HS-27A (cell line): ENCODE measurements at regions not wholly inside any gene's neighbourhood (a gene's known extent, or its start where the extent isn't known, plus 50 kb on each side); places are given as distances from the start of the nearest gene placed in this dataset.
"Not testable (repeated sequence)": the region's sequence is repeated elsewhere in the genome, so short reads cannot be mapped to it uniquely, and the experiment has no call there.

Source experiments
- DNase-seq: peaks from one replicate; pipeline ENCODE4 v3.0.0-alpha.2; 2012; ENCODE audit warnings: low read depth, missing footprints

DNA sequence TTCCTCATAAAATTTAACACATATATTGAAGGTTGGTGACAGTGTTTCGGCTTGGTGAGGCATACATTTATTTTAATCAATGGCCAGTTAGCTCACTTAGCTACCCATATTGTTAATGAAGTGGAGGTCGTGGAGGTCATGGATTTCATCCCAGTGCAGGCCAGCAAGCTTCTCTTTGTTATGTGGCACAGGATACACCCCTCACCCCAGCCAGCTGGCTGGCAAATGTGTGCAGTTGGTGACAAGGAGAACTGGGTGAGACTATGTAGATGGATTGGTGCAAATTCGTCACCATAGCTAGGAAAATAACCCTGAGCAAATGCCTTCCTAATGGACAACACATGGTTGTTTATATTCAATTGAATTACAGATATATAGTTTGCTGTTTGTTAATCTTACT, 50.5 kb upstream of the FOXP2 start:
- DNase-seq: no peak

DNA sequence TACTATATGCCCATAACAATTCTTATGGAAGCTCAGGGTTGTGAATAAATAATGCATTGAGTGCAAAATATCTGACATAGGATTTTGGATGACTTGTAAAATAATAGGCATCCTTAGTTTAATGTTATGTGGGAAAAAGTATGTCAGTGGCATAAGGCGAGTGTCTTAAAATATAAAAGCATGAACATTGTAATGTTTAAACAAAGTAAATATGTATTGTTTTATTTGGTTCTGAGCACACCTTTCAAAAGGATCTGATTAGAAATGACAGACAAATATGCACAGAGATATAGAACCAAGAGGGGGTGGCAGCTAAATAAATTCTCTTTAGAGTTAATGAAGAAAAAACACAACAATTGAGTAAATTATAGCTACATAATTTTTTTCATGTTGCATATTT, 51.3 kb upstream of the FOXP2 start:
- DNase-seq: no peak

DNA sequence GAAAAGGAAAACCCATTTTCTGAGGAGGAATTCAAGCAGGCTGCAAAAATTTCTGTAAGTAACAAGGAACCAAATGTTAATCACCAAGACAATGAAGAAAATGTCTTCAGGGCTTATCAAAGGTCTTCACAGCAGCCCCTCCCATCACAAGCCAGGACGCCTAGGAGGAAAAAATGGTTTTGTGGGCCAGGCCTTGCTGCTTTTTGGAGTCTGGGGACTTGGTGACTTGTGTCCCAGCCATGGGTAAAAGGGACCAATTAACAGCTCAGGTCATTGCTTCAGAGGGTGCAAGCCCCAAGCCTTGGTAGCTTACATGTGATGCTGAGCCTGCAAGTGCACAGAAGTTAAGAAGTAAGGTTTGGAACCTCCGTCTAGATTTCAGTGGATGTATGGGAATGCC, 55.7 kb upstream of the FOXP2 start:
- DNase-seq: no peak

DNA sequence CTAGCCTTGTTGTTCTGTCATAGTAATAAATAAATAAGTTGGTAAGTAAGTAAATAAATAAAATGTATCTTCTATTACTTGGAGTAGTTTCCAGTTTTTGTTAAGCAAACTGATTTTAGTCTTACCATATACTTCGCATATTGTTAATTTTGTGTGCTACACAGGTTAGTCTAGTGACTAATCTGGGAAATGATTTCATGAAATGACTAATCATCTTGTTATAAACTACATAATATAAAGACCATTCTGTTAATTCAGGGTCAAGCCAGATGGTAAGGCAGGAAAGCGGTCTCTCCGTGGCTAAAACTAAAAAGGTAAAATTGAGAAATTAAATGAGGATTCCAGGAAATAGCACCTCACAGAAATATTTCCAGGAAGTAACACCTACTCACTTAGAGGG, 58.5 kb upstream of the FOXP2 start:
- no peak for DNase-seq

DNA sequence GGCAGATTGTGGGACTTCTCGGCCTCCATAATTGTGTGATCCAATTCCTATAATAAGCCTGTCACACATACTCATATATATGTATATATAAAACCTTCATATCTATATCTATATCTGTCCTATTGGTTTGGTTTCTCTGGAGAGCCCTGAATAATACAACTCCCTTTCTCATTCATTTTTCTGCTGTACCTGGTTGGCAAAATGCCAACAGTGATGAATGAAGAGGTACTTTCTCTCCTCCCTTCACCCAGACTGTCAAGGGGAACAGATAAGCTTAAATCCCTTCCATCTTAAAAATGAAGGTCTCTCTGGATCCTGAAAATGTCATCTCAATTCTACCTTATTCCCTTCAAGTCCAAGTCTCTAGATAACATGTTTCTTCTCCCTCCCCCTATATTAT, 60.3 kb upstream of the FOXP2 start:
- no peak for DNase-seq

DNA sequence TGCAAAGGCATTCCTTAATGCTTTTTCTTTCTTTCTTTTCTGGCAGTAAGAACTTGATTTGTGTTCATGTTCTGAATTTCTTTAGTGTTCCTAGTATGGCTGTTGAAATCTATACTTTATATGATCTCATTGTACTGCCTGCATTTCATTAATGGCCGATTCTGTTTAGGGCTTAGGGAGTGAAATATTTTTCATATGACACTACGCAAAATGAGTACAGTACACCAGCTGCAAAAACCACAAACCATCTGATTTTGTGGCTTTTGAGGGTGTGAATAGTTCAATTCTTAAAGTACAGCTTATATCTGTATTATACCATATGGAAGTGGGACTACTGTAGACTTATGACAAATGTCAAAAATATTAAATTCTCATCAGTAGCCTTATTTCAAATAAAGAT, 69.1 kb upstream of the FOXP2 start:
- DNase-seq: peak; percentile 68

DNA sequence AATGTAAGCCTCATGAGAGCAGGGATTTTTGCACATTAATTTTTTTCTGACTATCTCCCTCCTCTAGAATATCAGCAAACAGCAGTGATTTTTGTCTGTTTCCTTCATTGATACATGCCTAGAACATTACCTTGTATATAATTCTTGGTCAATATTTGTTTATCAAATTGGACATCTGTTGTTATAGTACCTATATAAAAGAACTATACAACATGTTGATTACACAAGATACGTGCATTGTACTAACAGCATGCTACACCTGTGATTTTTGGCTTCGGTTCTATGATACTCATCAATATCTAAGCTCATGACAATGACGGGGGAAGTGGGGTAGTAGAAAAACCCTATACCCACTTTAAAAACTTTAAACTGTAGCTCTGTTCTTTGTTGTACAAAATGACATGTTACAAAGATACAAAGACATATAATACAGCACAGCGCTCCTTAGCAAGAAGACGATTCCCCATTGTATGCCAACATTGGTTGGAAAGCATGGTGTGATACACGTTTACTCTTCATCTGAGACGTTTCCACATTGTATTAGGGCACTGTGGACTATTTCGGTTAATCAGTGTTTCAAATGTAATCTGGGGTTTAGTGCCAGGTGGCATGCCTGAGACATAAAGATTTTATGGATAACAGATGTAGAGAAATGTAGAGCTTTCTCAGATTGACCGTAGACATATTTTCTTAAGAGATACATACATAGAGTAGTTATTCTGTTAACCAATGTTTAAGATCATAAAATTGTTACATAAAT, 70.5 kb upstream of the FOXP2 start:
- DNase-seq: no peak

DNA sequence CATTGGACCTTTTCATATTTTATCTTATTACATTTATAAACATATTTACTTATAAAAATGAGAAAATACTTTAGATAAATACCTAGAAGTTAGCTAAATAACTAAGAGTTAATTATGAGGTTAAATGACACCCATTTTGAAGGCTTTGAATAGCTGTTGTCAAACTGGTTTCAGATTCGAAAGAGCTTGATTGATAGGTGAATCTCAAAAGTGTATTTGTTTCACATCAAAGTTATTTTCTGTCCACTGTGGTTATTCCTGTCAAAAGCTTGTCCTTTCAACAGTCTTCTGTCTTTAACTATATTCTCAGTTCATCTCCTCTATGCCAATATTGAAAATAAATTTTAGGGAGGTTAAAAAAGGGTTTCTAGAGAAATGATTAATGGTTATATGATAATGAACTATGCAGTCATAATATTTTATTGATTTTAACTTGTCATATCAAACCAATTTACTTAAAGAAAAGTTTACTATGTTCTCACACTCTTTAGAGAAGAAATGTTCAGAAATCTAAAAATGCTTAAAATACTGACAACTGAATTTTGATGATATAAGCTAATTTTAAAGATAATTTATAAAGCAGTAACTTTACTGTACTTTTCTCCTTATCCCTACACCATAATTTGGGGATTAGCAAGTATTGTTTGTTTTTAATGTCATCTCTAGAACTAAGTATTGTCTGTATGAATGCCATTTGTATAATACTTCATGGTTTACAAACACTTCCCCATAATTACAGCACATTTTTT, 72.0 kb upstream of the FOXP2 start:
- DNase-seq: no peak

DNA sequence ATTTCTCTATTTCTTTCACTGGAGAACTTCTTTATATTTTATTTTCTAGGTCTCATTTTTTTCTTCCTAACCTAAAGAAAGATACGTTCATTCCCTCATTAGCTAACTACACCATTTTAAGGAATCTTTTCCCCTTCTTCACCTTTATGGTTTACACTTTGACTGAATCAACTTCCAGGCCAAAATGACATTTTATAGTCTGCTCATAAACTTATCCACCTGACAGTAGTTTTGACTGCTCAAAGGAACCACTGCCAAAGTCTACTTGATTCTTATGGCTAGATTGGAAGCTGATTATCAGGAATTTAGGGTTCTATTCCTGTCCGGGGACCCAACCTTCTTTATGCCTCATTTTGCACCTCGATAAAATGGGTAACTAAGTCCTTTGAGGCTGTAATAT, 73.0 kb upstream of the FOXP2 start:
- DNase-seq: no peak

DNA sequence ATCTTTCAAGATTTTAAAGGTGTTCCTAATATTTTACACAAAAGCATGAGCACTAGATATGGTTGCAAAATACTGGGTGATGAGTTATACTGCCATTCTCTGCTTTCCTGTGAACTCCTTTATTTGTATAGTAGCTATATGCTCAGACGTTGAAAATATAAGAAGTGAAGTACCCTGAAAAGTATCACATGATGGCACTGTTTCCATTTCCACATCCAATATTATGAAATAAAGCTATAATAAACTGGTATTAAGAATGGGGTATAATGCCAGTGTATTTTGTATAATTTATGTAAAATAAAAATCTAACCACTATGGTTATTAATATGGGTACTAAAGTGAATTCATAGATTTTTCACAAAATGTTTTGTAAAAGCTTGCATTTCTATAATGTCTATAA, 79.6 kb upstream of the FOXP2 start:
- DNase-seq: no peak

DNA sequence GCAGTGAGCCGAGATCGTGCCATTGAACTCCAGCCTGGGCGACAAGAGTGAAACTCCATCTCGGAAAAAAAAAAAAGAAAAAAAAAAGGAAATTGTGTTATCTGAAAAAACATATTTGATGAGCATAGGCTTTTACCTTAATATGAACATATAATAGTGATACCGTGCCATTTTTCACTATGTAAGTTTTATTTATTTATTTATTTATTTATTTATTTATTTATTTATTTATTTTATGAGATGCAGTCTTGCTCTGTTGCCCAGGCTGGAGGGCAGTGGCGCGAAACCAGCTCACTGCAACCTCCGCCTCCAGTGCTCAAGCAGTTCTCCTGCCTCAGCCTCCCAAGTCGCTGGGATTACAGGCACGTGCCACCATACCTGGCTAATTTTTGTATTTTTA, 85.2 kb upstream of the FOXP2 start:
- not testable (repeated sequence) for DNase-seq

DNA sequence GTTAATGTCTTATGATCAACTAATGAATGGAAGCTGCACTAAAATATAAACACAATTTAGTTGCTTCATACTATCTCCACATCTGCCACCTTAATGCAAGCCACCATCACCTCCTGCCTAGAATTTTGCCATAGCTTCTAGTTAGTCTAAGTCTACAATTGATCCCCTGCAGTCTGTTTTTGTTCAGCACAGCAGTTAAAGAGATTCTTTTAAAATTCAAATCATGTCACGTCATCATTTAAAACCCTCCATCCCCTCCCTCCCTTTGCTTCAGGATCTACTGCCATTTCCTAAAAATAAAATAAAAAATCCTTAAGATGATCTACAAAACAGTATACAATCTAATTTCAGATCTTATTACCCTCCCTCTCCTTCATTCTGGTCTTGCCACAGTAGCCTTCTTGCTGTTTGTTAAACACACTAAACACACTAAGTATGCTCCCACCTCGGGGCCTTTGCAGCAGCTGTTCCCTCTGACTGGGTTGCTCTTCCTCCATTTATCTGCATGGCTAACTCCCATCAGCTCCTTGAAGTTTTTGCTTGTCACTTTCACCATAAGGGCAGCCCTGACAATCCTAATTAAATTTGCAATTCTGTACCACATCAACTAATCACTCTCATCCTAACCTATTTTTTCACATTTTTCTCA, 97.0 kb upstream of the FOXP2 start:
- DNase-seq: no peak

DNA sequence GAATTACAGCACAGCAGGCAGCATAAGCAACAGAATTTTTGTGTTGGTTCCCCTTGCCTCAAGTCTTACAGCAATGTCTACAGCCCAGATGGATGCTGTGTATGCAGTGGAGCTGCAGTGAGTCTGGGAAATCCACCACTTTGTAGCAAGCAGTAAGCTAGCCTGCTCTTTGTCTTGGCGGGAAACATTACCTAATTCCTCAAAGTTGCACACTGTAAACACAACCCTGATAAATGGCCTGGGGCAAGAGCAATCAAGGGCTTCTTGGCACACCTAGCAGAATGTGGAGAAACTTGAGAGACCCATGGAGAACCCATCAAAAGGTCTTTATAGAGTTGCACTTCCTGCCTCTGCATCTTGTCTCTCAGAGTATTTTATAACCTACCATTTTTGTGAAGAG, 102.0 kb upstream of the FOXP2 start:
- DNase-seq: no peak

DNA sequence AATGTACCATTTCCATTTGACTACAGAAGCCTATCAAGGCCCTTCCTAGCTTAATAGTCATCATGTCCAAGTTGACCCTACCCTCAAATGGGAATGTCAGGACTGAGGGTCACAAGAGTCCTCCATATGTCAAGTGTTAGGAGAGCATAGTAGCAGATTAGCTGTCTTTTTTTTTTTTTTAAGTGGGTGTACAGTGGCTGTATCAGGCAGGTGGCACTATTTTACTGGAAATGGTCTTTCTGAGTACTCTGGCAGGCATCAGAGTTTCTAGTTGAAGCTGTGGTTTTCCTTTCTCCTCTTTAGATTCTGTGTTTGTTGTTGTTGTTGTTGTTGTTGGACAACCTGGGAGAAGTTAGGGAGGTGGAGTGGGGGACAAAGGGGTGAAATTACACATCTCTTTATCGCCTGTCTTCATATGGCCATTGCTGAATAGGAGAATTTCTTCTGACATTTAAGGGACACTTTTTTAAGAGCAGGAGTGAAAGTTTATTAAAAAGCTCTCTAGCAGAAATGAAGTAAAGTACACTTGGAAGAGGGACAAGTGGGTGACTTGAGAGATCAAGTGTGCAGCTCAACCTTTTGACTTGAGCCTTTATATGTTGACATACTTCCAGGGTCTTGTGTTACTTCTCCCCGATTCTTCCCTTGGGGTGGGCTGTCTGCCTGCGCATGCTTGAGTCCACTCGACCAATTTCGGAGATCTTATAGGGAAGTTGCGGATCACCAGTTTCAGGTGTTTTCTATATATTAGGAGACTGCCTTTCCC, 104.1 kb upstream of the FOXP2 start:
- DNase-seq: no peak

DNA sequence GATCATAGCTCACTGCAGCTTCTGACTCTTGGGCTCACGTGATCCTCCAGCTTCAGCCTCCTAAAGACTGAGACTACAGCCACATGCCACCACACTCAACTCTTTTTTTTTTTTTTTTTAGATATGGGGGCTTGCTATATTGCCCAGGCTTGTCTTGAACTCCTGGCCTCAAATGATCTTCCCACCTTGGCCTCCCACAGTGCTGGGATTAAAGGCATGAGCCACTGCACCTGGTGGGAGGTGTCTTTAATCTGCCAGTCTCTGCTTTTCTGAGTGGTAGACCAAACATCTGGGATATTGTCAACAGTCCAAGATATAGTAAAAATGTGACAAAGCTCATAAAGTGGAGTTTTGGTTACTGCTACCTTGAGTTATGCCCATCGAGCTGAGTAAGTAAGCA, 104.9 kb upstream of the FOXP2 start:
- DNase-seq: no peak

DNA sequence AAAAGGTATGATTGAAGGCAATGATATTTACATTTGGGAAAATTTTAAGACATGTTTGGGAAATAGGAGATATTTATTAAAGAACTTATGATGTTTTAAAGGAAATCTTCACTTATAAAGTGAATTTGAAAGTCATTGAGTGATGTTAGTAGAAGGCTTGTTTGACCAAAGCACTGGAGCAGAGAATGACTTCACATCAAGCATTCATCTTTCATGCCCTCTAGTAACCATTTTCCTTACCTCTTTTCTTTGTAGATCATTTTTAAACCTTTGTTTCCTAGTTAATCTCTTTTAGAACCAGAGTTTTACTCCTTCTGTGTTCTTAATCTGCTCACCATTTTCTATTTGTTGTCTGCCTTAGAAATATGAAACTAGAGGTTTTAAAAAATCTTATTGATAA, 111.3 kb upstream of the FOXP2 start:
- no peak for DNase-seq

DNA sequence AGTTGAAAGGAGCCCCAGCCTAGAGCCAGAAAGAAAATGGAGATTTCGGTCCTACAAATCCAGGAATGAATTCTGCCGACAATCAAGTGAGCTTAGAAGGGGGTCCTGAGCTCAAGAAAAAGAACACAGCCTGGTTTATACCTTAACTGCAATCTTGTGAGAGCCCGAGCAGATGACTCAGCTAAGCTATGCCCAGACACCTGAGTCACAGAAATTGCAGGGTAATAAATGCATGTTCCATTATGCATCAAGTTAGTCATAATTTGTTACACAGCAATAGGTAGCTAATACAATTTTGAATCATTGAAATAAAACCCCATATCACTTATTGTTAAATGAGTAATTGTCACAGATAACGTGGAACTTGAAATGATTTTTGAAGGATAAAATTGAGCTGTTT, 111.8 kb upstream of the FOXP2 start:
- no peak for DNase-seq

DNA sequence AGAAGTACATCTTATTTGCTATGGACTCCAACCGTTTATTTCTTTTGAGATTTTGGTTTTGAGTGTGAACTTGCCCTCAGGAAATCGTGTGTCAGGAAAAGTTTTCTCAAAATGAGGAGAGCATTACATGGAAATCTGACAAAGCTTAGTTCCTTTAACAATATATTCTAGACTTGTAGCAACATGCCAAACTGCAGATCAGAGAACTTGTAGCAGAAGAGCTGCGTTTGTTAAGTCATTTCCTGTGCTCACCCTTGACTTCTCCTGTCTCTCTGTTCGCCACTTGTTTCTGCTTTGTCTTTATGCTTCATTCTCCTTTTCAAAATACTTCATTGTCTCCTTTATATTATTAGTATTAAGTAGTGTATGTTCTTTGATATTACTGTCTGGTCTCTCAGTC, 116.6 kb upstream of the FOXP2 start:
- DNase-seq: no peak

DNA sequence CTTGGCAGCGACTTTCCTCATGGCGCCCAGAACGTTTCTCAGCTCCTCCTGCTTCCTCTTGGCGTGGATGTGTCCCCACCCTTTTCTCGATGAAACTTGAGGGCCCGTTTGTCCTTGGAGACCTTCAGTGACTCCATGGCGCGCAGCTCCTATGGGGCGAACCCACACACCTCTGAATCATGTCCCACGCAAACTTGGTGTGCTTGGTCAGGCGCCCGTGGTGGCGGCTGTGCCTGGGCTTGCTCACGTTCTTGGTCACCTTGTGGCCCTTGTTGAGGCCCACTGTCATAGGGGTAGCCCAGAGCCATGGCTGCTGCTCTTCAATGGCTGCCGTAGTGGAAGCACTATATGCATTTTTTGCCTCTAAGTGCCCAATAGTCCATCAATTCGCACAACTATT, 117.5 kb upstream of the FOXP2 start:
- DNase-seq: no peak

DNA sequence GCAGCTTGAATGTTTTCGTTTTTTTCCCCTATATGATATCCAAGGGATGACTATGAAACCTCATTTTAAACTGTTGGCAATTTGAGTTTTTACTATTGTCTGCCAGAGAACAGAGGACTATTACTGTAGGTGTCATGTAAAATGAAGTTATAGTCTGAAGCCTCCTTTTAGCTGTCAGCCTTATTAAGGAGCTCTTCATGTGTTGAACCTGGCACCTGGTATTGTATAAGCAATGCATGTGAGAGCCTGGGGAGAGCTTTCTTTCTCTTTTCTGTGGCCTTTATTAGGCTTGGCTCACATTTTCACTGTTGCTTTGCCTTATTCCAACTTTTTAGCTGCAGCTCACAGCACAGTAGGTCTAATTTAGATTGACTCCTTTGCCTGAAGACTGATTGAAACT, 119.1 kb upstream of the FOXP2 start:
- DNase-seq: no peak

DNA sequence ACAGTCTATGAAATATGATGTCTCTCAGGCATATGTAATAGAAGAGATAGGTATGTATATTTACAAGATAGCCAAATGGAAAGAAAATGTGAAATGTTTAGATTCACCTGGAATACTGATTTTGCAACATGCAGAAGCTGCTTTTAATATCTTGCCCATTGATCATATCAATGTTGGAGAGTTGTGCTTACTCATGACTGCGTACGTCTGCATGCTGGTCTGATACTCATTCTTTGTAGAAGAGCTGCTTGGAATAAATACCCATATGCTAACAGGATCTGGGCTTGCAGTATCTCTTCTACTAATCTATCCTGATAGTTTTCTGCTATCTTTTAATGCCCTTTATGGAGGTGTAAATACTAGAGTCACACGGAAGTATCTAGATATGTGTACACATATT, 120.6 kb upstream of the FOXP2 start:
- DNase-seq: no peak

DNA sequence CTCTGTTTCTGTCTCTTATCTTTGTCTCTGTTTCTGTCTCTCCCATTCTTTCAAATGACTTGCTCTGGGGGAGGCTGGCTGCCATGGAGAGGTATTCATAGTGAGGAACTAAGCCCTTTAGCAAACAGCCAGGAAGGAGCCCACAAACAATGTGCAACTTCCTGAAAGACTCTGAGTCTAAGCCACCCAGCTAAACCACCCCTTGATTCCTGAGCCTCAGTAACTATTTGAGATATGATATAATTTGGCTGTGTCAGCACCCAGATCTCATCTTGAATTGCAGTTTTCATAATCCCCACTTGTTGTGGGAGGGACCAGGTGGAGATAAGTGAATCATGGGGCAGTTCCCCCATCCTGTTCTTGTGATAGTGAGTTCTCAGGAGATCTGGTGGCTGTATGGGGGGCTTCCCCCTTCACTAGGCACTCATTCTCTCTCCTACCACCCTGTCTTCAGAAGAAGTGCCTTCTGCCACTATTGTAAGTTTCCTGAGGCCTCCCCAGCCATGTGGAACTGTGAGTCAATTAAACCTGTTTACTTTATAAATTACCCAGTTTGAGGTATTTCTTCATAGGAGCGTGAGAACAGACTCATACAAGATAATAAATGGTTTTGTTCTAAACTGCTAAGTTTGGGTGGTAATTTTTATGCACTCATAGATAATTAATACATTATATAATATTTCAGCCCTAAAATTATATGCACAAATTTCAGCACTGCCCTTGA, 121.2 kb upstream of the FOXP2 start:
- DNase-seq: no peak
